Testis (tissue), 2 donors: ENCODE measurements at regions not wholly inside any gene's neighbourhood (a gene's known extent, or its start where the extent isn't known, plus 50 kb on each side); places are given as distances from the start of the nearest gene placed in this dataset.

Experiments used
- DNase-seq: peaks from one replicate; pipeline ENCODE4 v3.0.0-alpha.2; 2019
- H3K27ac ChIP-seq, 2 donors: fragments of 200-600 bp; sonication (generic); one replicate each; pipeline ENCODE4 v1.5.1; 2019
- H3K27me3 ChIP-seq: fragments of 200-600 bp; sonication (generic); one replicate; pipeline ENCODE4 v1.5.1; 2019
- H3K36me3 ChIP-seq: fragments of 200-600 bp; sonication (generic); one replicate; pipeline ENCODE4 v1.5.1; 2017; ENCODE audit warnings: low read depth; ENCODE audit errors: missing control alignments
- H3K4me1 ChIP-seq: fragments of 200-600 bp; sonication (generic); one replicate; pipeline ENCODE4 v1.5.1; 2019
- H3K4me3 ChIP-seq, 2 donors: fragments of 200-600 bp; sonication (generic); one replicate each; pipeline ENCODE4 v1.5.1; 2017 to 2019
- H3K9me3 ChIP-seq: fragments of 200-600 bp; sonication (generic); one replicate; pipeline ENCODE4 v1.5.1; 2017
- CTCF ChIP-seq, 3 experiments: fragments of 450-650 bp in 2 of 3; fragments of 200-600 bp in 1 of 3; sonication (generic) in 1 of 3; IDR thresholded peaks; one replicate each; pipeline ENCODE4 v1.5.1; 2016 to 2019; ENCODE audit warnings: antibody characterized with exemption in 3 of 3, mild to moderate bottlenecking in 2 of 3, moderate library complexity in 1 of 3
- POLR2A ChIP-seq: fragments of 450-650 bp; IDR thresholded peaks from one replicate; pipeline ENCODE4 v1.6.1; 2017; ENCODE audit warnings: antibody characterized with exemption, mild to moderate bottlenecking, moderate library complexity
- WGBS, 2 donors: methylation state at CpG; one replicate each; pipeline ENCODE4 v1.1.5; 2018; 5-methylcytosine and 5-hydroxymethylcytosine counted together
- intact Hi-C: fragments of 100-400 bp; cut with DNase I; formaldehyde crosslinking; loops from one replicate; pipeline ENCODE4 v1.15.1; 2023; ENCODE audit warnings: low total_unique reads

- intact Hi-C loops = no loop called here
- H3K9me3 ChIP-seq = no peaks in the 10 kb centered on the region
- no peaks in the 10 kb centered on the region for H3K27me3 ChIP-seq
- no peaks in the 10 kb centered on the region for H3K4me1 ChIP-seq
- no peak for DNase-seq
- H3K4me3 ChIP-seq = no peak overlapping the region
- TF ChIP-seq POLR2A (no peak), CTCF (IDR thresholded peaks at IDR 0.05) (no peak)
- no peak overlapping the region for H3K27ac ChIP-seq
- 63 to 70% methylated on average over 4 of the region's 4 CpGs for WGBS, 2 donors
- H3K36me3 ChIP-seq = no peaks in the 10 kb centered on the region
These were observed 250.8 kb downstream of the CDH26 start for GRCh38 chr20:60209048-60209447.

- H3K27me3 ChIP-seq = no peaks in the 10 kb centered on the region
- no peak overlapping the region for H3K4me3 ChIP-seq
- 31 to 33% methylated on average over 25 of the region's 25 CpGs for WGBS, 2 donors
- no peak overlapping the region for H3K27ac ChIP-seq
- H3K9me3 ChIP-seq = no peaks in the 10 kb centered on the region
- no peaks in the 10 kb centered on the region for H3K4me1 ChIP-seq
- TF ChIP-seq POLR2A (no peak), CTCF (IDR thresholded peaks at IDR 0.05) (peak; percentile 72 to 91 (median 85))
- intact Hi-C loops = no loop called here
- DNase-seq = peak; percentile 83
- H3K36me3 ChIP-seq = no peaks in the 10 kb centered on the region
These were observed 252.8 kb downstream of the CDH26 start for GRCh38 chr20:60210779-60211617.

- Histone ChIP-seq H3K36me3 (no peaks in the 10 kb centered on the region), H3K9me3 (no peaks in the 10 kb centered on the region), H3K4me3 (no peak overlapping the region), H3K27me3 (no peaks in the 10 kb centered on the region), H3K4me1 (no peaks in the 10 kb centered on the region), H3K27ac (no peak overlapping the region)
- DNase-seq = no peak
- no peak for TF ChIP-seq POLR2A
- TF ChIP-seq CTCF (IDR thresholded peaks at IDR 0.05) = no peak
- intact Hi-C loops = no loop called here
- WGBS, 2 donors = 82 to 86% methylated on average over 15 to 18 of the region's 18 CpGs
These were observed 253.6 kb downstream of the CDH26 start for GRCh38 chr20:60211618-60212463.

- 87 to 94% methylated on average over 2 to 3 of the region's 3 CpGs for WGBS, 2 donors
These were observed 254.5 kb downstream of the CDH26 start for GRCh38 chr20:60212695-60213094.

More at GRCh38 chr20:60212695-60213094, 254.5 kb downstream of the CDH26 start:
- Histone ChIP-seq H3K27me3 (no peaks in the 10 kb centered on the region), H3K27ac (no peak overlapping the region), H3K9me3 (no peaks in the 10 kb centered on the region), H3K4me3 (no peak overlapping the region), H3K36me3 (no peaks in the 10 kb centered on the region), H3K4me1 (no peaks in the 10 kb centered on the region)
- DNase-seq = no peak
- intact Hi-C loops = no loop called here
- TF ChIP-seq POLR2A = no peak
- TF ChIP-seq CTCF (IDR thresholded peaks at IDR 0.05) = no peak
